Activated CD4-positive, CD25-positive, alpha-beta regulatory T cell (primary cell): ENCODE measurements at regions not wholly inside any gene's neighbourhood (a gene's known extent, or its start where the extent isn't known, plus 50 kb on each side); places are given as distances from the start of the nearest gene placed in this dataset.

Experiments used
- DNase-seq, 4 experiments: peaks; one replicate each; lab custom pipeline; 2025; lab: John Stamatoyannopoulos, UW

GRCh38 chr10:81021428-81022129, 483.9 kb downstream of the SH2D4B start:
- no peak for DNase-seq

- DNase-seq: no peak
Measured at GRCh38 chr10:81026591-81026990, 488.9 kb downstream of the SH2D4B start.

- DNase-seq: no peak
Measured at GRCh38 chr10:81027223-81027622, 489.5 kb downstream of the SH2D4B start.

GRCh38 chr10:81027706-81028105, 490.0 kb downstream of the SH2D4B start:
- no peak for DNase-seq

GRCh38 chr10:81031774-81032173, 494.1 kb downstream of the SH2D4B start:
- DNase-seq: no peak

GRCh38 chr10:81034383-81034782, 496.7 kb downstream of the SH2D4B start:
- DNase-seq: no peak

- no peak for DNase-seq
Measured at GRCh38 chr10:81036257-81036656, 498.6 kb downstream of the SH2D4B start.

- no peak for DNase-seq
Measured at GRCh38 chr10:81040031-81040430, 502.3 kb downstream of the SH2D4B start.

GRCh38 chr10:81040940-81041339, 503.2 kb downstream of the SH2D4B start:
- DNase-seq: no peak

- no peak for DNase-seq
Measured at GRCh38 chr10:81042647-81043046, 504.9 kb downstream of the SH2D4B start.

- DNase-seq: no peak
Measured at GRCh38 chr10:81065474-81065873, 527.8 kb downstream of the SH2D4B start.

- no peak for DNase-seq
Measured at GRCh38 chr10:81068460-81068859, 530.8 kb downstream of the SH2D4B start.

GRCh38 chr10:81071087-81071796, 533.5 kb downstream of the SH2D4B start:
- no peak for DNase-seq

- DNase-seq: no peak
Measured at GRCh38 chr10:81073155-81073554, 535.5 kb downstream of the SH2D4B start.

GRCh38 chr10:81081887-81082620, 544.4 kb downstream of the SH2D4B start:
- no peak for DNase-seq

- DNase-seq: no peak
Measured at GRCh38 chr10:81082621-81083376, 545.1 kb downstream of the SH2D4B start.

GRCh38 chr10:81093056-81093455, 555.4 kb downstream of the SH2D4B start:
- no peak for DNase-seq

- no peak for DNase-seq
Measured at GRCh38 chr10:81095238-81095637, 557.5 kb downstream of the SH2D4B start.

GRCh38 chr10:81096558-81096957, 558.9 kb downstream of the SH2D4B start:
- no peak for DNase-seq

GRCh38 chr10:81101062-81101461, 563.4 kb downstream of the SH2D4B start:
- no peak for DNase-seq

- DNase-seq: no peak
Measured at GRCh38 chr10:81104494-81104893, 566.8 kb downstream of the SH2D4B start.

GRCh38 chr10:81108516-81109199, 571.0 kb downstream of the SH2D4B start:
- DNase-seq: no peak
